Sigmoid colon (tissue), 6 donors: ENCODE measurements at regions not wholly inside any gene's neighbourhood (a gene's known extent, or its start where the extent isn't known, plus 50 kb on each side); places are given as distances from the start of the nearest gene placed in this dataset.

Experiments
- DNase-seq: peaks from one replicate; pipeline ENCODE4 v3.0.0-alpha.2; 2019
- H3K27ac ChIP-seq, 4 donors: fragments of 200-600 bp; sonication (generic); one replicate each; pipeline ENCODE4 v1.5.1; 2016 to 2019; ENCODE audit warnings: mild to moderate bottlenecking in 1 of 4
- H3K27me3 ChIP-seq, 3 donors: fragments of 200-600 bp; sonication (generic); one replicate each; pipeline ENCODE4 v1.5.1; 2019; ENCODE audit warnings: mild to moderate bottlenecking in 1 of 3
- H3K36me3 ChIP-seq, 4 donors: fragments of 200-600 bp; sonication (generic); one replicate each; pipeline ENCODE4 v1.5.1; 2016 to 2019
- H3K4me1 ChIP-seq, 4 donors: fragments of 200-600 bp; sonication (generic); one replicate each; pipeline ENCODE4 v1.5.1; 2017 to 2019
- H3K4me3 ChIP-seq, 4 donors: fragments of 200-600 bp; sonication (generic); one replicate each; pipeline ENCODE4 v1.5.1; 2017 to 2019; ENCODE audit warnings: mild to moderate bottlenecking in 2 of 4, moderate library complexity in 1 of 4
- H3K9me3 ChIP-seq, 4 donors: fragments of 200-600 bp in 3 of 4; sonication (generic) in 3 of 4; one replicate each; pipeline versions ENCODE4 v1.5.1 to v1.6.1; 2013 to 2019
- EP300 ChIP-seq, 4 donors: sonication (generic); formaldehyde crosslinking; IDR thresholded peaks; one replicate each; pipeline ENCODE4 v1.6.1; 2017; ENCODE audit warnings: antibody characterized with exemption in 4 of 4
- POLR2A ChIP-seq, 2 donors: fragments of 450-650 bp; IDR thresholded peaks; one replicate each; pipeline ENCODE4 v1.6.1; 2016; ENCODE audit warnings: antibody characterized with exemption in 2 of 2, mild to moderate bottlenecking in 2 of 2, moderate library complexity in 2 of 2
- POLR2AphosphoS5 ChIP-seq, 4 donors: sonication (generic); formaldehyde crosslinking; IDR thresholded peaks; one replicate each; pipeline ENCODE4 v1.6.1; 2017; ENCODE audit warnings: antibody characterized with exemption in 4 of 4
- WGBS, 2 donors: extraction: QIAGEN DNeasy Blood & Tissue Kit; methylation state at CpG; one replicate each; pipeline ENCODE4 v1.1.7; 2013; 5-methylcytosine and 5-hydroxymethylcytosine counted together
- intact Hi-C: fragments of 100-400 bp; cut with DNase I; formaldehyde crosslinking; loops from one replicate; pipeline ENCODE4 v1.15.1; 2023
- TF ChIP-seq, protein P1 (sequence below), 4 experiments: fragments of 450-650 bp in 3 of 4; fragments of 200-600 bp in 1 of 4; IDR thresholded peaks; one replicate each; pipeline ENCODE4 v1.5.1; 2016 to 2019; ENCODE audit warnings: antibody characterized with exemption in 4 of 4, mild to moderate bottlenecking in 3 of 4, moderate library complexity in 2 of 4
- donor health status: healthy with polysubstance abuse.
- donor health status: healthy.

DNA sequence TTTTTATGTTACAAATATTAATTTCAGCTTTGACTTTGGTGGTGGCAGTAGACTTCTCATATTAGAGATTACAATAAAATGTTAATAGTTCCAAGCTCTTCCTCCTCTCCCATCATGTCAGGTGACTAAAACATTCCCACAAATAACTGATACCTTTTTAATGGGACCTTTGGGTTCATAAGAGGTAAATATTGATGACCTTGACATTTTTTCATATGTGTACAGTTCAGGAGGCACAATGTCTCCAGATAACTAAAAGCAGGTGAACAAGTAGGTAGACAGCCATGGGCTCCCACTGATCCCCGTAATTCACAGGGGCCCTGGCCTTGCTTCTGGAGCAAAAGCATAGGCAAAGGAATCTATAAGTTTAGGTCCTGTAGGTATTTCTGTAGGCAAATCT is 317.7 kb downstream of the SOX4 start:
- no peak for DNase-seq
- 91 to 93% methylated on average over 1 of the region's 1 CpG for WGBS, 2 donors
- intact Hi-C loops = no loop called here
- Histone ChIP-seq H3K4me1 (peaks cover 0 to 14% (median 8%) of the 10 kb centered on the region in 4 donors), H3K4me3 (no peak overlapping the region), H3K9me3 (no peaks in the 10 kb centered on the region), H3K27ac (no peak overlapping the region), H3K36me3 (no peaks in the 10 kb centered on the region), H3K27me3 (no peaks in the 10 kb centered on the region)
- no peak for TF ChIP-seq EP300 (IDR thresholded peaks at IDR 0.05)
- TF ChIP-seq, protein P1, sequence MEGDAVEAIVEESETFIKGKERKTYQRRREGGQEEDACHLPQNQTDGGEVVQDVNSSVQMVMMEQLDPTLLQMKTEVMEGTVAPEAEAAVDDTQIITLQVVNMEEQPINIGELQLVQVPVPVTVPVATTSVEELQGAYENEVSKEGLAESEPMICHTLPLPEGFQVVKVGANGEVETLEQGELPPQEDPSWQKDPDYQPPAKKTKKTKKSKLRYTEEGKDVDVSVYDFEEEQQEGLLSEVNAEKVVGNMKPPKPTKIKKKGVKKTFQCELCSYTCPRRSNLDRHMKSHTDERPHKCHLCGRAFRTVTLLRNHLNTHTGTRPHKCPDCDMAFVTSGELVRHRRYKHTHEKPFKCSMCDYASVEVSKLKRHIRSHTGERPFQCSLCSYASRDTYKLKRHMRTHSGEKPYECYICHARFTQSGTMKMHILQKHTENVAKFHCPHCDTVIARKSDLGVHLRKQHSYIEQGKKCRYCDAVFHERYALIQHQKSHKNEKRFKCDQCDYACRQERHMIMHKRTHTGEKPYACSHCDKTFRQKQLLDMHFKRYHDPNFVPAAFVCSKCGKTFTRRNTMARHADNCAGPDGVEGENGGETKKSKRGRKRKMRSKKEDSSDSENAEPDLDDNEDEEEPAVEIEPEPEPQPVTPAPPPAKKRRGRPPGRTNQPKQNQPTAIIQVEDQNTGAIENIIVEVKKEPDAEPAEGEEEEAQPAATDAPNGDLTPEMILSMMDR (IDR thresholded peaks at IDR 0.05) = no peak
- no peak for TF ChIP-seq POLR2AphosphoS5 (IDR thresholded peaks at IDR 0.05)

DNA sequence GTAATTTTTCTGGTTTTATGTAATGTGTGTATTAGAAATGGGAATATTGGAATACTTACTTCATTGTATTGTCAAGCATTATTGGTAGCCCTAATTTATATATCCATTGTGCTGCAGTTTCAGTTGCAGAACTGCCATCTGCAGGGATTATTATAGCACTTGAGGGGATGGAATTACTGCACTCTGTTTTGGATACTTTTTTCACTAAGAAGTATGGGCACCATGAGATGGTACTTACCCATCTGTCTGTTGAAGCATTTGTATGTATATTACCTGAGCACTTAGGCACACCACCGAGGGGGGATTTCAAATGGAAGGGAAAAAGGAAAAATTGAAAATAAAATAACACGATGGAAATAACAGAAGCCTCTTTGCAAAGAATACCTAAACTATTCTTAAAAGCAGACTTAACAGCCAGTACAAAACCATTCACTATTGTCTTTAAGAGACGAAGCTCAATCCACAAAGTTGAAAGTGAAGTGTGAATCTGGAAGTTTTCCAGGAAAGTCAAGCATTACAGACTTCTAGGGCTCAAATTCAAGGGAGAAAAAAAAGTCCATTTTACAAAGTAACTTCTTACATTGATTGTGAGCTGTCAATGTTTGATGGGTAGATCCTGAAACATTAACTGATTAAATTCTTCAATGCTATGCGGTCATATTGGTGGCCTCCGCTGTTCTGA is 318.7 kb downstream of the SOX4 start:
- no peak overlapping the region for H3K27ac ChIP-seq
- no peak for DNase-seq
- H3K9me3 ChIP-seq = no peaks in the 10 kb centered on the region
- TF ChIP-seq POLR2A (IDR thresholded peaks at IDR 0.05) (no peak), POLR2AphosphoS5 (IDR thresholded peaks at IDR 0.05) (no peak), EP300 (IDR thresholded peaks at IDR 0.05) (no peak)
- TF ChIP-seq, protein P1 (IDR thresholded peaks at IDR 0.05) = no peak
- WGBS, 2 donors = 86% methylated on average over 5 of the region's 5 CpGs
- intact Hi-C loops = no loop called here
- no peaks in the 10 kb centered on the region for H3K36me3 ChIP-seq
- H3K27me3 ChIP-seq = no peaks in the 10 kb centered on the region
- no peak overlapping the region for H3K4me3 ChIP-seq
- peaks cover 0 to 14% (median 8%) of the 10 kb centered on the region in 4 donors for H3K4me1 ChIP-seq

DNA sequence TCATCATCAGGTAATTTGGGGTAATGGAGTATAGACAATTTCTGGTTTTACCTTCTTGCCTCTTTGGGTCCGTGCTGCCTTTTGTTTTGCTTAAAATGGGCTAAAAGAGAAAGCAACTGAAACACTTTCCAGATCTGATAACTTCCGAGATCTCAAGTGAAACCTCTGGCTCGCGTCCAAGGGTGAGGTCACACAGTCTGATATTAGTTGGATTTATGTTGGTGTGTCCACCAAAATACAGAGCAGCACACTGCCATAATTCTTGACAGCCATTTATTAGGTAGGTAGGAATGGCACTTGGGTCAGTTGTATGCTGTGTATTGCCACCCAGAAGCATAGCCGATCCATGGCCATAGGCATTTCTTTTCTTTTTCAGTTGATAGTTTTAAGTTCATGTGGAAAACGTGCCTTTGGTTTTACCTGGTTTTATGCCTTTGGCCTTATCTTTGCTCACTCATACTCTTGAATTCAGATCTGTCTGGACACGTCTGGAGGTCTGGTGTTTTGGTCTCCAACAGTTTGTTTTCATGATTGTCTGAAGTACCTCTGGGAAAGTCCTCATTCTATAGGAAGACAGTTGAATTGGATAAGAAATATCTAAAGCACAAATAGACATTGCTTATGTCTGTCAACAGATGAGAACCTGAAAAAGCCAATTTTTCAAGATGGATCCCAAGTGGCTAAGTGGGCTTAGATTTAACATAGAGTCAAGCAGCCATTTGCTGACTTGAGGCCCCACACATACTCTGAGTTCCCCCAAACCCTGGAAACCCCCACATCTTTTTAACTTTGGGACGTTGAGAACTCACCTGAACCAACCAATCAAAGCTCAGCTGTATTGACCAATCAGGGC is 320.8 kb downstream of the SOX4 start:
- Histone ChIP-seq H3K27ac (peak overlapping the region in 1 of 4 donors; percentile 14), H3K4me1 (peaks cover 0 to 14% (median 8%) of the 10 kb centered on the region in 4 donors), H3K27me3 (no peaks in the 10 kb centered on the region), H3K36me3 (no peaks in the 10 kb centered on the region), H3K4me3 (no peak overlapping the region), H3K9me3 (no peaks in the 10 kb centered on the region)
- intact Hi-C loops = no loop called here
- no peak for DNase-seq
- TF ChIP-seq, protein P1 (IDR thresholded peaks at IDR 0.05) = no peak
- TF ChIP-seq POLR2A (IDR thresholded peaks at IDR 0.05) = no peak
- TF ChIP-seq EP300 (IDR thresholded peaks at IDR 0.05) = no peak
- no peak for TF ChIP-seq POLR2AphosphoS5 (IDR thresholded peaks at IDR 0.05)
- WGBS, 2 donors = 25 to 40% methylated on average over 8 of the region's 8 CpGs

DNA sequence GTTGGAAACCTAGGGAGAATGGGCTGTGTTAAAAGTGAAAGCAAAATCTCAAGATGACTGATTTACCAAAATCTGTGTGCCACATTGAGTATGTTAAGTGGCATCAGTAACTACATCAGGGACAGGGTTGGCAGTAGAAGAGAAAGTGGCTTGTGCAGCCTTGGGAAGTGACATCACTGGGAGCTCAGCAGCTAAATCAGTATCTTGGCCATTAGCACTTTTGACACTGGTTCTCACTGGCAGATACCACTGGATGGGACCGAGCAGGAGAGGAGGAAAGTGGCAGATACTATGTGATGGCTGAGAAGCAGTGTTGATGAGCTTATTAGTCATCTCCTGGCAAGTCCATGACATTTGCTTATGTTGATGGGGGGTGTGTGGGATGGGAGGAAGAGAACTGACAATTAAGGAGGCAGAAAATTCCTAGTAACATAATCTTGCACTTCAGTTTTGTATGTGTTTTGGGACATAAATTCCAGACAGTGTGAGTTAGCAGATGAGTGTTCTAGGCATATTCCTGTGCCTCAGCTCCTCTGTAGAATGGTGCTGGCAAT is 322.2 kb downstream of the SOX4 start:
- intact Hi-C loops = no loop called here
- Histone ChIP-seq H3K4me3 (peak overlapping the region in 2 of 4 donors; percentile 1 to 9), H3K4me1 (peaks cover 0 to 14% (median 8%) of the 10 kb centered on the region in 4 donors), H3K9me3 (no peaks in the 10 kb centered on the region), H3K27me3 (no peaks in the 10 kb centered on the region), H3K27ac (peak overlapping the region in 2 of 4 donors; percentile 8 to 16), H3K36me3 (no peaks in the 10 kb centered on the region)
- TF ChIP-seq POLR2A (IDR thresholded peaks at IDR 0.05) (no peak), POLR2AphosphoS5 (IDR thresholded peaks at IDR 0.05) (no peak), EP300 (IDR thresholded peaks at IDR 0.05) (no peak)
- TF ChIP-seq, protein P1 (IDR thresholded peaks at IDR 0.05) = no peak
- 68 to 80% methylated on average over 1 of the region's 1 CpG for WGBS, 2 donors
- no peak for DNase-seq
